ENCODE measurements at regions not wholly inside any gene's neighbourhood (a gene's known extent, or its start where the extent isn't known, plus 50 kb on each side); places are given as distances from the start of the nearest gene placed in this dataset.

- H3K4me3 ChIP-seq (ENCODE audit: low read depth, low read length): no peak overlapping the region
- DNase-seq (ENCODE audit: low read depth): no peak
- no peak for TF ChIP-seq CTCF (conservative IDR thresholded peaks at IDR 0.05; ENCODE audit: low read depth, low read length)
Observed at GRCh38 chr10:130485958-130486895, 350.0 kb downstream of the GLRX3 start.

DNA sequence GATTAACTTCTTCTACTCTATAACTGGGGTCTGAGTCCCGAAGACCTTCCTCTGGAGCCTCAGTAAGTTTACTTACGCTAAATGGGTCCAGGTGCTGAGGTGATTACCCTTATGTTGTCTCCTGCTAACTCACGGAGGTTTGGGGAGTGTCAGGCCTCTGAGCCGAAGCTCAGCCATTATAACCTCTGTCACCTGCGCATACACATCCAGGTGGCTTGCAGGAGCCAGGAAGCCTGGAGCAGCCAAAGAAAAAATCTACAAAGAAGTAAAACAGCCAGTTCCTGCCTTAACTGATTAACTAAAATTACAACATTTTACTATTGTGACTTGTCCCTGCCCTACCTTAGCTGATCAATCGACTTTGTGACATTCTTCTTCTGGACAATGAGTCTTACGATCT is 350.7 kb downstream of the GLRX3 start:
- no peak for TF ChIP-seq CTCF (conservative IDR thresholded peaks at IDR 0.05; ENCODE audit: low read depth, low read length)
- no peak for DNase-seq (ENCODE audit: low read depth)
- no peak overlapping the region for H3K4me3 ChIP-seq (ENCODE audit: low read depth, low read length)

DNA sequence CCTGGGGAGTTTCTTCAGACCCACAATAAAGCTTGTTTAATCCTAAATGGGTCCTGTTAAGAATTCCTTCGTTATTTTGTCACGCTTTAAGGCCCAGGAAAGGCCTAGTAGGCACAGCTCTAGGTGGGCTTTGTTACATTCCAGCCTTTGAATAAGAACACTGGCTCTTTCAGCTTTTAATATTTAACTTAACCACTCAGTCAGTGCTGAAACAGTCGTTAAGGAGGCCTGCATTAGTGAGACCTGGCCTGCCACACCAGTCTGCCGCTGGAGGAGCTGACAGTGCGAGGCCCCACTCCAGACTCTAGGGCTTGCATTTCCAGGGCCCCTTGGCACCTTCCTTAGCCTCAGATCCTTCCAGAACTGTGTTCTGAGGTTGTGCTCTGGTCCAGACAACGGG is 351.4 kb downstream of the GLRX3 start:
- no peak for DNase-seq (ENCODE audit: low read depth)
- no peak overlapping the region for H3K4me3 ChIP-seq (ENCODE audit: low read depth, low read length)
- no peak for TF ChIP-seq CTCF (conservative IDR thresholded peaks at IDR 0.05; ENCODE audit: low read depth, low read length)

DNA sequence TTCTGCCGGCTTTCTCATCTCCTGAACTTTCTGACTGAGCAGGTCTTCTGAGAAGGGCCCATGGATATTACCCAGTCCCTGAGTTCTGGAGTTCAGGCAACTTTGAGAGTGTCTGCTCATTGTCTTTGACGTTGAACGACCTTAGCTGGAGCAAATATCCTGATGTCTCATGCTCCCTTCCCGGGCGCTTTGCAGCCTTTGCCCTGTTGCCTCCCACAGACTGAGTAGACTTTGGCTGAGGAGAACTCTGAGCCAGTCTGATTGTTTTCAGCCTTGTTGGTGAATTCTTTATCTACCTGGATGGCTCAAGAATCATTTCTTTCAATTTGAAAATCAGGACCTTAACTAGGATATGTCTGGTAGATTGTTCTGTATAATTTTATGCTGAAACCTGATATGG is 353.7 kb downstream of the GLRX3 start:
- no peak overlapping the region for H3K4me3 ChIP-seq (ENCODE audit: low read depth, low read length)
- DNase-seq (ENCODE audit: low read depth): no peak
- no peak for TF ChIP-seq CTCF (conservative IDR thresholded peaks at IDR 0.05; ENCODE audit: low read depth, low read length)

GRCh38 chr10:130491011-130491692 is 355.0 kb downstream of the GLRX3 start:
- TF ChIP-seq CTCF (conservative IDR thresholded peaks at IDR 0.05; ENCODE audit: low read depth, low read length): no peak
- DNase-seq (ENCODE audit: low read depth): no peak

DNA sequence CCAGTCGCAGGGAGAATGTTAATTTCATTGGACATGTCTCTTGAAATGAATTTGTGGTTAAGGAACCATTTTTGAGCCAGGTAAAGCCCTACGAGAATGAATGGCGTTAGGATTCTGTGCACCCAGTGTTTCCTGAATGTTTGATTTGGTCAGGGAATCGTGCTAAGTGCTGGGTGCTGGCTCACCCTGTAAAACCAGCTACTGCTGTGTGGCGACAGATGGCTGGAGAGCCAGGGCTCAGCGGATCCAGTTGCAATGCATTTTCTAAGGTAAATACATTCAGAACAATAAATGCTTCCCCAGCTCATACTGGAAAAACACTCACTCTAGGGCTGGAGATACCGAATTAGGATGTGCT is 355.5 kb downstream of the GLRX3 start:
- TF ChIP-seq CTCF (conservative IDR thresholded peaks at IDR 0.05; ENCODE audit: low read depth, low read length): no peak
- H3K4me3 ChIP-seq (ENCODE audit: low read depth, low read length): no peak overlapping the region
- DNase-seq (ENCODE audit: low read depth): no peak

More at GRCh38 chr10:130491011-130491692, 355.0 kb downstream of the GLRX3 start:
- no peak overlapping the region for H3K4me3 ChIP-seq (ENCODE audit: low read depth, low read length)

Data from epithelial cell of proximal tubule (primary cell).